Lung (tissue), 11 donors: ENCODE measurements at regions not wholly inside any gene's neighbourhood (a gene's known extent, or its start where the extent isn't known, plus 50 kb on each side); places are given as distances from the start of the nearest gene placed in this dataset.

Experiments
- ATAC-seq: fragments of 200-7000 bp; cut with Tn5 transposase; one replicate; pipeline ENCODE4 v1.9.1; 2020; ENCODE audit warnings: moderate number of reproducible peaks; ENCODE audit not compliant: insufficient read depth, low FRiP score
- DNase-seq, 3 donors: peaks; one replicate each; pipeline ENCODE4 v3.0.0-alpha.2; 2013 to 2017
- H3K27ac ChIP-seq, 2 donors: one replicate each; pipeline ENCODE4 v1.5.1; 2013; ENCODE audit warnings: mild to moderate bottlenecking in 2 of 2, moderate library complexity in 2 of 2, control low read depth in 1 of 2, inconsistent platforms in 1 of 2, low read depth in 1 of 2, low read length in 1 of 2
- H3K27me3 ChIP-seq, 3 donors: one replicate each; pipeline ENCODE4 v1.5.1; 2013; ENCODE audit warnings: low read length in 2 of 3; ENCODE audit not compliant: control insufficient read depth in 3 of 3, insufficient read depth in 3 of 3
- H3K36me3 ChIP-seq, 4 donors: one replicate each; pipeline ENCODE4 v1.5.1; 2013; ENCODE audit warnings: low read length in 4 of 4, mild to moderate bottlenecking in 1 of 4, moderate library complexity in 1 of 4; ENCODE audit not compliant: control insufficient read depth in 4 of 4, insufficient read depth in 4 of 4
- H3K4me1 ChIP-seq, 5 donors: one replicate each; pipeline ENCODE4 v1.5.1; 2013; ENCODE audit warnings: low read length in 5 of 5, mild to moderate bottlenecking in 2 of 5, moderate library complexity in 1 of 5; ENCODE audit not compliant: control insufficient read depth in 5 of 5, insufficient read depth in 5 of 5
- H3K4me3 ChIP-seq: one replicate; pipeline ENCODE4 v1.5.1; 2013; ENCODE audit warnings: mild to moderate bottlenecking, control low read depth, moderate library complexity
- H3K9ac ChIP-seq, 2 donors: one replicate each; pipeline ENCODE4 v1.5.1; 2013; ENCODE audit warnings: low read length in 2 of 2, control low read depth in 1 of 2; ENCODE audit not compliant: insufficient read depth in 1 of 2
- H3K9me3 ChIP-seq, 4 donors: one replicate each; pipeline ENCODE4 v1.5.1; 2013; ENCODE audit warnings: low read length in 3 of 4, mild to moderate bottlenecking in 1 of 4, moderate library complexity in 1 of 4; ENCODE audit not compliant: control insufficient read depth in 4 of 4, insufficient read depth in 3 of 4
- CTCF ChIP-seq: IDR thresholded peaks from 2 replicates; pipeline ENCODE4 v1.5.1; 2012; ENCODE audit warnings: mild to moderate bottlenecking; ENCODE audit errors: control extremely low read depth, extremely low read depth
- WGBS, 2 donors: extraction: QIAGEN DNeasy Blood & Tissue Kit; methylation state at CpG; one replicate each; pipeline ENCODE4 v1.1.7; 2013; 5-methylcytosine and 5-hydroxymethylcytosine counted together
- donor health status: control.
- donor health status: control.
- donor health status: Bipolar disorder and iron deficiency.
- donor health status: healthy.
- donor health status: DM: yes; HTN: yes; CAD: no.

GRCh38 chr4:96016634-96017299 lies 176.9 kb downstream of the PDHA2 start:
- Histone ChIP-seq H3K9ac (no peak overlapping the region), H3K27me3 (no peaks in the 10 kb centered on the region), H3K9me3 (no peaks in the 10 kb centered on the region), H3K4me3 (no peak overlapping the region), H3K36me3 (no peaks in the 10 kb centered on the region), H3K4me1 (peaks cover 0 to 2% (median 0%) of the 10 kb centered on the region in 5 donors), H3K27ac (no peak overlapping the region)
- ATAC-seq (no peak), DNase-seq (no peak)
- 68 to 70% methylated on average over 4 of the region's 4 CpGs for WGBS, 2 donors
- no peak for TF ChIP-seq CTCF

GRCh38 chr4:96025011-96025410 lies 185.1 kb downstream of the PDHA2 start:
- no peak for ATAC-seq
- H3K9ac ChIP-seq, result no peak overlapping the region
- no peak for DNase-seq
- 31 to 42% methylated on average over 1 of the region's 1 CpG for WGBS, 2 donors
- no peak for TF ChIP-seq CTCF
- H3K9me3 ChIP-seq, result no peaks in the 10 kb centered on the region
- H3K27ac ChIP-seq, result no peak overlapping the region
- no peaks in the 10 kb centered on the region for H3K36me3 ChIP-seq
- no peaks in the 10 kb centered on the region for H3K27me3 ChIP-seq
- H3K4me1 ChIP-seq, result no peaks in the 10 kb centered on the region
- H3K4me3 ChIP-seq, result no peak overlapping the region

- no peak overlapping the region for H3K4me3 ChIP-seq
- H3K9me3 ChIP-seq, result no peaks in the 10 kb centered on the region
- H3K4me1 ChIP-seq, result no peaks in the 10 kb centered on the region
- H3K9ac ChIP-seq, result no peak overlapping the region
- no peak for TF ChIP-seq CTCF
- no peaks in the 10 kb centered on the region for H3K27me3 ChIP-seq
- ATAC-seq (no peak), DNase-seq (peak in 2 of 3 donors; percentile 2 to 18)
- no peak overlapping the region for H3K27ac ChIP-seq
- no peaks in the 10 kb centered on the region for H3K36me3 ChIP-seq
Observed at GRCh38 chr4:96035727-96036126, 195.8 kb downstream of the PDHA2 start.

- Histone ChIP-seq H3K4me1 (no peaks in the 10 kb centered on the region), H3K27me3 (no peaks in the 10 kb centered on the region), H3K27ac (no peak overlapping the region), H3K36me3 (no peaks in the 10 kb centered on the region), H3K9ac (no peak overlapping the region), H3K9me3 (no peaks in the 10 kb centered on the region), H3K4me3 (no peak overlapping the region)
- no peak for DNase-seq
- no peak for ATAC-seq
- 75 to 83% methylated on average over 3 of the region's 3 CpGs for WGBS, 2 donors
- no peak for TF ChIP-seq CTCF
Observed at GRCh38 chr4:96036781-96037180, 196.9 kb downstream of the PDHA2 start.
